Upper lobe of left lung (tissue), 6 donors: ENCODE measurements at regions not wholly inside any gene's neighbourhood (a gene's known extent, or its start where the extent isn't known, plus 50 kb on each side); places are given as distances from the start of the nearest gene placed in this dataset.
A peak's percentile ranks its signal among the peaks of the same experiment; 100 is the strongest.

Source experiments
- ATAC-seq, 2 donors: fragments of 200-7000 bp; cut with Tn5 transposase; one replicate each; pipeline ENCODE4 v1.9.1; 2022; ENCODE audit warnings: mild to moderate bottlenecking in 2 of 2, moderate library complexity in 2 of 2; ENCODE audit not compliant: low FRiP score in 2 of 2
- DNase-seq, 2 donors: peaks; one replicate each; pipeline ENCODE4 v3.0.0-alpha.2; 2019 to 2020
- H3K27ac ChIP-seq, 4 donors: fragments of 200-600 bp; sonication (generic); one replicate each; pipeline ENCODE4 v1.5.1; 2016 to 2019
- H3K27me3 ChIP-seq, 4 donors: fragments of 200-600 bp; sonication (generic); one replicate each; pipeline ENCODE4 v1.5.1; 2017 to 2019
- H3K36me3 ChIP-seq, 4 donors: fragments of 200-600 bp; sonication (generic); one replicate each; pipeline ENCODE4 v1.5.1; 2016 to 2019
- H3K4me1 ChIP-seq, 4 donors: fragments of 200-600 bp; sonication (generic); one replicate each; pipeline ENCODE4 v1.5.1; 2018 to 2019
- H3K4me3 ChIP-seq, 4 donors: fragments of 200-600 bp; sonication (generic); one replicate each; pipeline ENCODE4 v1.5.1; 2017 to 2019; ENCODE audit warnings: mild to moderate bottlenecking in 2 of 4, moderate library complexity in 1 of 4
- H3K9me3 ChIP-seq, 4 donors: fragments of 200-600 bp; sonication (generic); one replicate each; pipeline ENCODE4 v1.5.1; 2018 to 2019
- CTCF ChIP-seq, 6 experiments: fragments of 450-650 bp in 4 of 6; fragments of 200-600 bp in 2 of 6; sonication (generic) in 2 of 6; IDR thresholded peaks; one replicate each; pipeline ENCODE4 v1.5.1; 2016 to 2019; ENCODE audit warnings: antibody characterized with exemption in 6 of 6
- EP300 ChIP-seq, 4 donors: sonication (generic); formaldehyde crosslinking; IDR thresholded peaks; one replicate each; pipeline ENCODE4 v1.5.1; 2017; ENCODE audit warnings: antibody characterized with exemption in 4 of 4, control low read depth in 2 of 4
- POLR2A ChIP-seq, 4 donors: fragments of 450-650 bp; IDR thresholded peaks; one replicate each; pipeline ENCODE4 v1.5.1; 2016 to 2017; ENCODE audit warnings: antibody characterized with exemption in 4 of 4, mild to moderate bottlenecking in 2 of 4
- POLR2AphosphoS5 ChIP-seq, 2 donors: sonication (generic); formaldehyde crosslinking; IDR thresholded peaks; one replicate each; pipeline ENCODE4 v1.5.1; 2017; ENCODE audit warnings: antibody characterized with exemption in 2 of 2
- WGBS, 2 donors: methylation state at CpG; one replicate each; pipeline ENCODE4 v1.1.5; 2017 to 2018; 5-methylcytosine and 5-hydroxymethylcytosine counted together
- donor health status: DM: no; HTN: no; CAD: no; lungs with moderate emphysema.
- donor health status: DM: no; HTN: yes; CAD: no; lungs with severe emphysema.

DNA sequence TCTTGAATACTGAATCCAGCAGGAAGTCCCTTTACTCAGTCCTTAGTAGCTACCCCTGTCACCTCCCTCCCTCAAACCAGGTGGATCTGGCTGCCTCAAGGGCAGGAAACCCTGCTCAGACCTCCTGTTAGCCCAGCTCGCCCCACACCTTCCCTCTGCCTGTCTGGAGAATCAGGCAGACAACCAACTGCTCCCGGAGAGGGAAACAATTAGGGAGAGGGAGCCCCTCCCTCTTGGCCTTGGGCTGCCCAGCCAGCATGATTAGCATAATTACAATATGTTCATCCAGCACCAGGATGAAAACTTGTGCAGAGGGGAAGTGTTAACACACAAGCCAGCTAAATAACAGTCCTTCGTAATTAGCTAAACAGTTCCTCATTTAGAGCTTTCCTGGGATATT is 185.5 kb downstream of the C1D start:
- Histone ChIP-seq H3K27ac (no peak overlapping the region), H3K4me1 (no peaks in the 10 kb centered on the region), H3K9me3 (no peaks in the 10 kb centered on the region), H3K4me3 (no peak overlapping the region), H3K36me3 (no peaks in the 10 kb centered on the region), H3K27me3 (no peaks in the 10 kb centered on the region)
- DNase-seq (no peak), ATAC-seq (no peak)
- WGBS, 2 donors: 23 to 61% methylated on average over 2 to 3 of the region's 3 CpGs
- no peak for TF ChIP-seq POLR2AphosphoS5 (IDR thresholded peaks at IDR 0.05)

DNA sequence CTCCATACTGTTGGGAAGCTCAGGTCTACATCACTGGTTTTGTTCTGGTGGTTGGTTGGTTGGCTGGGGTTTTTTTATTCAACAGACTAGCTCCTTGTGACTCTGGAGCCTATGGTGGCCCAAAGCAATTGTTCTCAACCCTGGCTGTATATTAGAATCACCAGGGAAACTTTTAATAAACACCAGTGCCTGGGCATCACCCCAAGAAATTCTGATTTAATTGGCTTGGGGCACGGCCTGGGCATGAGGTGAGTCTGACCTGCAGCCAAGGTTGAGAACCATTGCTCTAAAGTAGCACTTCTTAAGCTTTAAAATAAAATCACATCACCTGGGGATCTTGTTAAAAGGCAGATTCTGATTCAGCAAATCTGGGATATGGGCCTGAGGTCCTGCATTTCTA is 184.1 kb downstream of the C1D start:
- H3K9me3 ChIP-seq: no peaks in the 10 kb centered on the region
- H3K36me3 ChIP-seq: no peaks in the 10 kb centered on the region
- no peaks in the 10 kb centered on the region for H3K27me3 ChIP-seq
- ATAC-seq (no peak), DNase-seq (no peak)
- no peak for TF ChIP-seq CTCF (IDR thresholded peaks at IDR 0.05)
- no peaks in the 10 kb centered on the region for H3K4me1 ChIP-seq
- 55 to 79% methylated on average over 1 of the region's 1 CpG for WGBS, 2 donors
- no peak overlapping the region for H3K4me3 ChIP-seq
- H3K27ac ChIP-seq: no peak overlapping the region

- Histone ChIP-seq H3K4me3 (no peak overlapping the region), H3K9me3 (no peaks in the 10 kb centered on the region), H3K27me3 (no peaks in the 10 kb centered on the region), H3K4me1 (no peaks in the 10 kb centered on the region), H3K36me3 (no peaks in the 10 kb centered on the region), H3K27ac (no peak overlapping the region)
- ATAC-seq (no peak), DNase-seq (no peak)
- 86 to 90% methylated on average over 4 of the region's 4 CpGs for WGBS, 2 donors
- TF ChIP-seq POLR2A (IDR thresholded peaks at IDR 0.05) (no peak), CTCF (IDR thresholded peaks at IDR 0.05) (no peak), EP300 (IDR thresholded peaks at IDR 0.05) (no peak), POLR2AphosphoS5 (IDR thresholded peaks at IDR 0.05) (no peak)
These were observed 183.1 kb downstream of the C1D start for GRCh38 chr2:67879586-67880290.

DNA sequence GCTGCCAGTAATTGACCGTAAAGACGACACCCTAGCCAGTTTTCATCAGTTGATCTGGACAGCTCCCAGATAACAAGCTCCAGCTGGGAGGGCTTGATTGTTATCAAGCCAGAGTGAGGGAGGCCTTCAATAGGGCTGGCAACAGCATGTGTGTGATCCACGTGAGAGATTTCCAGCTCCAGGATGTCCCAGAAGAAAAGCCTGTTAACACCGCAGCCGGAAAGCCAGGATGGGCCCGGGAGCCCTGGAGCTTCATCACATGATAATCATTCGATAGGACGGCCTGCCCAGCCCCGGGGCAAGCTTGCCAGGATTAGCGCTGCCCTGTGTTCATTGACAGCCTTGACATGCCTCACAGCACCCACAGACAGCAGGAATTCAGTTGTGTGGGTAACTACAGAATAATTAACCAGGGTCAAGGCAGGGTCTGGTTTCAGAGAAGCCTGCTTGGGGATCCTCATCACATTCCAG is 182.5 kb downstream of the C1D start:
- no peak for TF ChIP-seq POLR2A (IDR thresholded peaks at IDR 0.05)
- no peak for TF ChIP-seq EP300 (IDR thresholded peaks at IDR 0.05)
- no peak for TF ChIP-seq POLR2AphosphoS5 (IDR thresholded peaks at IDR 0.05)
- no peak for TF ChIP-seq CTCF (IDR thresholded peaks at IDR 0.05)
- Histone ChIP-seq H3K36me3 (no peaks in the 10 kb centered on the region), H3K27ac (no peak overlapping the region), H3K4me3 (no peak overlapping the region), H3K27me3 (no peaks in the 10 kb centered on the region), H3K4me1 (no peaks in the 10 kb centered on the region), H3K9me3 (no peaks in the 10 kb centered on the region)
- peak in 1 of 2 donors; percentile 65 for DNase-seq
- 67 to 70% methylated on average over 10 of the region's 10 CpGs for WGBS, 2 donors
- no peak for ATAC-seq

GRCh38 chr2:67881816-67882215 is 181.0 kb downstream of the C1D start:
- no peak for DNase-seq
- H3K4me1 ChIP-seq: no peaks in the 10 kb centered on the region
- no peaks in the 10 kb centered on the region for H3K36me3 ChIP-seq
- no peaks in the 10 kb centered on the region for H3K27me3 ChIP-seq
- no peak overlapping the region for H3K27ac ChIP-seq
- no peak overlapping the region for H3K4me3 ChIP-seq
- ATAC-seq: no peak
- WGBS, 2 donors: 70 to 74% methylated on average over 4 of the region's 4 CpGs
- no peaks in the 10 kb centered on the region for H3K9me3 ChIP-seq
- TF ChIP-seq EP300 (IDR thresholded peaks at IDR 0.05): no peak

DNA sequence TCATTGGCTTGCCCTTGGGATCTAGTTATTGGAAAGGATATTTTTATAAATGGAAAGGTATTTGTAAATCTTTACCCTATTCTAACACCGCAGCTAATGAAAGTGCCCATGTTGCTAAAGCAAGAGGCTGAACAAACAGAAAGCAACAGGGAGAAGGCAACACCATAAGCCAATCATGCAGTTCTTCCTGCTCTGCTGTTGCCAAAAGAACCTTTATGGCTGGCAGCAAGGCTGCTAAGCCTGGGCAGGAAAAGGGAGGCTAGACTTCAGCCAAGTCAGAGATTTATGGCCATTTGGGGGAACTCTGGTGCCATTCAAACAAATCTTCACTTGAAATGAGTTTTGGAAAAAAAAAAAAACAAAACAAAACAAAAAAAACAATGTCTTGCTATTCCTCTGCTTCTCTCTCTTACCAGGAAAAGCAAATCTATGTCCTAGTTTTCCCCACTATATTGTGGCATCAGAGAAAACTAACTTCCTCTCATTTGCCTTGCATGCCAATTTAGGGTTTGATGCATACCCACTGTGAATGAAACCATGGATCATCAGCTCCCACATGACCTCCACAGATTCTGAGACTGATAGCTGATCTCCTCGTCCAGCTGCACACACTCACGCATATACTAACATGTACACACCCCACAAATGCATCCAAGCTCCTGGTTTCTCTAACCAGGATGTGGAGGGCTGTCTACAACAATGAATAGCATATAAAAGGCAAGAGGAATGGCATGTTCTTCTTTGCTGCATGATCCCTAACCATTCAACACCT is 179.3 kb downstream of the C1D start:
- Histone ChIP-seq H3K4me3 (no peak overlapping the region), H3K4me1 (no peaks in the 10 kb centered on the region), H3K36me3 (no peaks in the 10 kb centered on the region), H3K27ac (no peak overlapping the region), H3K9me3 (no peaks in the 10 kb centered on the region), H3K27me3 (no peaks in the 10 kb centered on the region)
- WGBS, 2 donors: 66 to 68% methylated on average over 3 of the region's 3 CpGs
- DNase-seq (no peak), ATAC-seq (no peak)
- no peak for TF ChIP-seq POLR2AphosphoS5 (IDR thresholded peaks at IDR 0.05)
- TF ChIP-seq EP300 (IDR thresholded peaks at IDR 0.05): no peak
- no peak for TF ChIP-seq CTCF (IDR thresholded peaks at IDR 0.05)
- TF ChIP-seq POLR2A (IDR thresholded peaks at IDR 0.05): no peak
